Stimulated activated CD4-positive, alpha-beta T cell treated with anti-CD3 and anti-CD28 coated beads, Interleukin-4, amount 100 ng/mL, for 1 hour (primary cell): ENCODE measurements at regions not wholly inside any gene's neighbourhood (a gene's known extent, or its start where the extent isn't known, plus 50 kb on each side); places are given as distances from the start of the nearest gene placed in this dataset.

ENCODE experiments used
- DNase-seq: peaks from one replicate; pipeline ENCODE4 v3.0.0-alpha.2; 2020

- no peak for DNase-seq
These were observed 179.0 kb upstream of the RASGEF1B start for GRCh38 chr4:81650606-81651242.

GRCh38 chr4:81648576-81649275 lies 177.0 kb upstream of the RASGEF1B start:
- peak; percentile 28 for DNase-seq

- DNase-seq: no peak
These were observed 175.7 kb upstream of the RASGEF1B start for GRCh38 chr4:81647388-81647787.

- DNase-seq: no peak
These were observed 170.8 kb upstream of the RASGEF1B start for GRCh38 chr4:81642543-81642942.

GRCh38 chr4:81639248-81639647 lies 167.5 kb upstream of the RASGEF1B start:
- no peak for DNase-seq

- no peak for DNase-seq
These were observed 167.0 kb upstream of the RASGEF1B start for GRCh38 chr4:81638698-81639097.

GRCh38 chr4:81635739-81636138 lies 164.0 kb upstream of the RASGEF1B start:
- DNase-seq: no peak

GRCh38 chr4:81634766-81635549 lies 163.3 kb upstream of the RASGEF1B start:
- no peak for DNase-seq

- DNase-seq: no peak
These were observed 162.5 kb upstream of the RASGEF1B start for GRCh38 chr4:81634165-81634564.

- no peak for DNase-seq
These were observed 161.0 kb upstream of the RASGEF1B start for GRCh38 chr4:81632581-81633299.

- DNase-seq: no peak
These were observed 160.3 kb upstream of the RASGEF1B start for GRCh38 chr4:81631958-81632441.

GRCh38 chr4:81629366-81629765 lies 157.7 kb upstream of the RASGEF1B start:
- no peak for DNase-seq

- no peak for DNase-seq
These were observed 156.8 kb upstream of the RASGEF1B start for GRCh38 chr4:81628489-81628888.

- DNase-seq: no peak
These were observed 155.9 kb upstream of the RASGEF1B start for GRCh38 chr4:81627590-81627989.

- no peak for DNase-seq
These were observed 155.1 kb upstream of the RASGEF1B start for GRCh38 chr4:81626851-81627250.

GRCh38 chr4:81625422-81626417 lies 154.0 kb upstream of the RASGEF1B start:
- no peak for DNase-seq

GRCh38 chr4:81623434-81623833 lies 151.7 kb upstream of the RASGEF1B start:
- DNase-seq: no peak

GRCh38 chr4:81622474-81623184 lies 150.9 kb upstream of the RASGEF1B start:
- no peak for DNase-seq

- DNase-seq: no peak
These were observed 150.3 kb upstream of the RASGEF1B start for GRCh38 chr4:81622028-81622427.

- no peak for DNase-seq
These were observed 149.8 kb upstream of the RASGEF1B start for GRCh38 chr4:81621490-81621889.

- no peak for DNase-seq
These were observed 148.7 kb upstream of the RASGEF1B start for GRCh38 chr4:81620442-81620841.
